GM19099 (cell line): ENCODE measurements at regions not wholly inside any gene's neighbourhood (a gene's known extent, or its start where the extent isn't known, plus 50 kb on each side); places are given as distances from the start of the nearest gene placed in this dataset.

Source experiments
- POLR2A ChIP-seq: IDR thresholded peaks from 3 replicates; pipeline ENCODE4 v1.6.1; 2011; ENCODE audit warnings: low read depth; ENCODE audit not compliant: insufficient read length; ENCODE audit errors: extremely low read depth

DNA sequence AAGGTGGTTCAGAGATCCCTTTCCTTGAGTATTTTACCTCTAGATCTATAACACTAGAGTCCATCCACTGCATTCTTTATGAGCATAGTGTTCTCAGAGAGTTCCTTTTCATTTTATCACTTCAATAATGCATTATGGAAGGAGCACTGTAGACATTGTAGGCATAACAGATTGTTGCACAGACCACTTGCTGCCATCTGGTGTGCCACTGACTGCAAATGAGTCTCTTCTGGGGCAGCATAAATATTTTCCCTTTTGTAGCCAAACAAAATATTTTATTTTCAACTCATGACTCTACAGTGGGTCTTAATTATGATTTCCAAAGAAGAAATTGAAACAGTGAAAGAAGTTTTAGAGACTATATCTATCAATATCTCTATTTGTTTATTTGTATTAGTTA is 290.4 kb downstream of the OLFM3 start:
- no peak for TF ChIP-seq POLR2A

GRCh38 chr1:101709721-101710120 is 287.0 kb downstream of the OLFM3 start:
- no peak for TF ChIP-seq POLR2A

GRCh38 chr1:101713760-101714159 is 283.0 kb downstream of the OLFM3 start:
- no peak for TF ChIP-seq POLR2A

GRCh38 chr1:101723415-101723814 is 273.3 kb downstream of the OLFM3 start:
- TF ChIP-seq POLR2A, result no peak

GRCh38 chr1:101728029-101728428 is 268.7 kb downstream of the OLFM3 start:
- no peak for TF ChIP-seq POLR2A

- no peak for TF ChIP-seq POLR2A
Measured at GRCh38 chr1:101730559-101730958, 266.2 kb downstream of the OLFM3 start.

DNA sequence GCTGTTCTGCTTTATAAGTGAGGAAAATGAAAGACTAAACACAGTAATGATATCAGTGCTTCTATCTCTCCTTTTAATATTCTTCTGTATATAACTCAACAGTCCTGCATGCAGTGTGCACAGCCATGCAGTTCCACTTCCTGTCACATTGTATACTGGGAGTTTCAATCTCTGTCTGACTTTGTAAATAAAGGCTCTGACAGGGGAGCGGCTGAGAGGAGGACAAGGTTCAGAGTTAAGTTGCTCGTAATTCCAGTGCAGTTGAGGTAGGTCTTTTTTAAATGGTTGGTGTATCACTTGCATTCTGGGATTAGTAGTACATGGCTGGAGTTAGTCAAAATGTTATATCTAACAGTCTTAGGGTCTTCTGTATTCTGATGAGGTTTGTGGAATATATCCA is 264.5 kb downstream of the OLFM3 start:
- no peak for TF ChIP-seq POLR2A

GRCh38 chr1:101733340-101733739 is 263.4 kb downstream of the OLFM3 start:
- TF ChIP-seq POLR2A, result no peak

DNA sequence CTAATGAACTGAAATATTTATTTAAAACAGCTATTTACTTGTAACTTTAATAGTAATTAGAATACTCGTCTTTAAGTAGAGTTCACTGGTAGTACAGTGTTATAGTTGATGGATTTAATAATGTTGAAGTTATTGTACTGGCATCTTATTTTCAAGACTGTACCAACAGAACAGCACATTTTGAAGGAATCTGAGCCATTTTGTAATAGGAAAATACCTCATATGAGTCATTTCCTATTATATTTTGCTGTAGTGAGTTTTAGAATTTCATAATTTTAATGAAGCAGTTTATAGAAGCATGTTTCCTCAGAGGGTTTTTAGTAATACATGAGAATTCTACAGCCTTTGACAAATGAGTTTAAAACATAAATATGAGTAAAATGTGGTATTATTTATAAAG is 258.3 kb downstream of the OLFM3 start:
- no peak for TF ChIP-seq POLR2A

- TF ChIP-seq POLR2A, result no peak
Measured at GRCh38 chr1:101739146-101739545, 257.6 kb downstream of the OLFM3 start.

DNA sequence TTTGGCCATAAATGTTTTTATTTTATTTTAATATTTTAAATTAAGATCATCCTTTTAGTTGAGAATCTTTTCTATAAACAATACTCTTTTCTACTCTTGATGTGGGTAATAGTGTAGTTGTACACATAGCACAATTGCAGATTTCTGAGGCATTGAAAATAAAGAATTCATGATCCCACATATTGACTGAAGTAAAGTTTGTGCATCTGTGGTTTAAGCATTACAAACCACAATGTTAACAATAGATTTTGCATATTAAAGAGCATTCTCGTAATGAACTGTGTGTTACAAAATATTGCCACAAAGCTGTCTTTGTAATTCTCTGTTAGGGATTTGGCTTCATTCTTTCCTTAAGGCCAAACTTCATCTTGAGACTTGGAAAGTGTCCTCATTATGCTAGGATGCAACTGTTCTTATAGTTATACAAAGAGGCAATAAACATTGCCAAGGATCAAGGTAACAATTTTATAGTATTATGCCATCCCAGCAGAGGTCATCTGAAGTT is 256.8 kb downstream of the OLFM3 start:
- no peak for TF ChIP-seq POLR2A

GRCh38 chr1:101741910-101742309 is 254.8 kb downstream of the OLFM3 start:
- TF ChIP-seq POLR2A, result no peak

GRCh38 chr1:101742509-101742908 is 254.2 kb downstream of the OLFM3 start:
- no peak for TF ChIP-seq POLR2A

DNA sequence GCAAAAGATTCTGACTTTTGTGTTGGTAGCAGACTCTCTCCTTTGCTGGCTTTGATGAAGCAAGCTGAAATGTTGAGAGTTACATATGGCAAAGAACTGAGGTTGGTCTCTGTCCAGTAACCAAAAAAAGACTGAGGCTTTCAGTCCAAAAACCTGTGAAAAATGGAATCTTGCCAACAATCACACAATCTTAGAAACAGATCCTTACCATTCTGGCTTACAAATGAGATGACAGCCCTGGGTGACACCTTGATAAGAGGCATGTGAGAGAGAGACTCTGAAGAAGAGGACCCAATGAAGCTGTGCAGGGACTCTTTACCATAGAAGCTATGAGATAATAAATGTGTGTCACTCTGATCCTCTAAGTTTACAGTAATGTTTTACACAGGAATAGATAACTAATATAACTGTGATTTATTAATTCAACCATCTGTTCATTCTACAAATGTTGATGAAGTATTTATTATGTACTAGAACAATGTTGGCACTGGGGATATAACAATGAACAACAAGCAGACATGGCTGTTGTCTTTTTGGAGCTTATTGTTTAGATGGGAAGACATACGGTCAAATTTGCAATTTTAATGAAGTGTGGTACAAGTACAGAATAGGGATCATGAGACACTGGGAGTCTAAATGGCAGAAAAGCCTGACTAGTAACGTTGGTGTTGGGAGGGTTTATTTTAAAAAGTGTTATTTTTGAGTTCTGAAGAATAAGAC is 251.0 kb downstream of the OLFM3 start:
- TF ChIP-seq POLR2A, result no peak

DNA sequence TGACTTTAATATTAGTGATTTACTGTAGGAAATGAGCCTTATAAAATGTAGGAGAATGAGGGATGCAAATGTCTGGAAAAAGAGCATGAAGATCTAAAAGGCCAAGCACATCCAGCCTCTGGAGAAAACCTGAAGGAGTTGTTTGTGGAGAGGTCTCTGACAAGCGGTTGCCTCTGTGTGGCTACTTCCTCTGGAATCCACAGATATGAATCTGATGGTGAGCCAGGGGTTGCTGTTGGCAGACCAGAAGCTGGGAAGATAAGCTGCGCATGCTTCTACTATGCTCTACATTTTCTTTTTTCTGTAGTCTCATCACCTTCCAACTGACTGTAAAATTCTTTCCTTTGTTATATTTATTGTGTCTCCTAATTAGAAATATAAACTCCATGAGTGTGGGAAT is 248.6 kb downstream of the OLFM3 start:
- no peak for TF ChIP-seq POLR2A
